SK-N-SH (cell line): ENCODE measurements at regions not wholly inside any gene's neighbourhood (a gene's known extent, or its start where the extent isn't known, plus 50 kb on each side); places are given as distances from the start of the nearest gene placed in this dataset.
"Not testable (repeated sequence)": the region's sequence is repeated elsewhere in the genome, so short reads cannot be mapped to it uniquely, and the experiment has no call there.

ENCODE experiments used
- CTCF ChIP-seq: fragments of 200-600 bp; sonication (generic); IDR thresholded peaks from 2 replicates; pipeline ENCODE4 v1.6.1; 2017; ENCODE audit warnings: antibody characterized with exemption, mild to moderate bottlenecking, moderate library complexity
- EP300 ChIP-seq, 2 experiments: IDR thresholded peaks; 2 replicates each; pipeline versions ENCODE4 v1.4.0 to v1.6.1; 2012; ENCODE audit warnings: borderline replicate concordance in 1 of 2, low read depth in 1 of 2, low read length in 1 of 2
- EZH2phosphoT487 ChIP-seq: fragments of 200-600 bp; sonication (generic); IDR thresholded peaks from 2 replicates; pipeline ENCODE4 v1.6.1; 2017; ENCODE audit warnings: low read depth, mixed run types, mild to moderate bottlenecking, antibody characterized with exemption, moderate library complexity, borderline replicate concordance
- FOXJ3 ChIP-seq: sonication (generic); formaldehyde crosslinking; IDR thresholded peaks from 2 replicates; pipeline ENCODE4 v1.5.1; 2020; ENCODE audit warnings: mild to moderate bottlenecking, missing genetic modification reagents
- POLR2AphosphoS5 ChIP-seq: IDR thresholded peaks from 2 replicates; pipeline ENCODE4 v1.6.1; 2012; ENCODE audit warnings: low read depth, low read length
- RAD21 ChIP-seq: IDR thresholded peaks from 2 replicates; pipeline ENCODE4 v1.6.1; 2012; ENCODE audit warnings: mild to moderate bottlenecking, low read length
- REST ChIP-seq: IDR thresholded peaks from 2 replicates; pipeline ENCODE4 v1.6.1; 2012; ENCODE audit warnings: mild to moderate bottlenecking, low read depth, low read length, moderate library complexity
- SMC3 ChIP-seq: IDR thresholded peaks from 2 replicates; pipeline ENCODE4 v1.6.1; 2012; ENCODE audit warnings: low read depth, low read length, improper control_type of control experiment
- USF2 ChIP-seq: fragments of 150-350 bp; IDR thresholded peaks from 2 replicates; pipeline ENCODE4 v1.6.1; 2017; ENCODE audit warnings: antibody characterized with exemption, low read length, low read depth, borderline replicate concordance
- YY1 ChIP-seq: IDR thresholded peaks from 2 replicates; pipeline ENCODE4 v1.4.0; 2012; ENCODE audit warnings: low read depth, mild to moderate bottlenecking

- TF ChIP-seq CTCF; EP300 (IDR thresholded peaks at IDR 0.05; ENCODE audit: borderline replicate concordance in 1 of 2, low read depth in 1 of 2, low read length in 1 of 2); RAD21; EZH2phosphoT487; POLR2AphosphoS5; FOXJ3 (CRISPR knock-in tag); SMC3; USF2; REST; YY1: not testable (repeated sequence)
These were observed 108.0 kb upstream of the KCNK1 start for GRCh38 chr1:233505889-233506288.
